ENCODE measurements at regions not wholly inside any gene's neighbourhood (a gene's known extent, or its start where the extent isn't known, plus 50 kb on each side); places are given as distances from the start of the nearest gene placed in this dataset.

DNA sequence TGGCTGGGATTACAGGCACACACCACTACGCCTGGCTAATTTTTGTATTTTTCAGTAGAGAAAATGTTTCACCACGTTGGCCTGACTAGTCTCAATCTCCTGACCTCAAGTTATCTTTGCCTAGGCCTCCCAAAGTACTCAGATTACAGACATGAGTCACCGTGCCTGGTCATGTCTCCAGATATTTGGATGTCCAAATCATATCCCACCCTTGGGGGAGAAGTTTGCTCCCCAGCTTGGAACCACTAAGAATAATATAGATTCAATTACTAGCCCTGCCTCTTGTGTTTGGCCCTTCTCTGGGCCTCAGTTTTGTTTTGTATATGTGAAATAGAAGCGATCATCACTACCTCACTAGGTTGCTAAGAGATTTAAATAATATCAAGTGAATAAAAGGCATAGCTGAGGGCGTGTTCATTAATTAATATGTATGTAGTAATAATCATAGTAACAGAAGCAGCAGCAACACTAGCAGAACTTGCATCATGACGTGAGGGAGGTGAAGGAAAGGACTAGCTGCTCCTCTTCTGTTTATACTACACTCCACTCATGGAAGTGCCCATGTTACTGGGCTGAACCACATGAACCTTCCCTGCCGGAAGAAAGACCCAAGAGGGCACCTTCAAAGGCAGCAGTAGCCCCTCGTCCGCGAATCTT, 253.6 kb upstream of the XYLT1 start:
- DNase-seq, result no peak

GRCh38 chr16:17723531-17724134, 252.9 kb upstream of the XYLT1 start:
- DNase-seq, result no peak

GRCh38 chr16:17718495-17718894, 247.7 kb upstream of the XYLT1 start:
- no peak for DNase-seq

DNA sequence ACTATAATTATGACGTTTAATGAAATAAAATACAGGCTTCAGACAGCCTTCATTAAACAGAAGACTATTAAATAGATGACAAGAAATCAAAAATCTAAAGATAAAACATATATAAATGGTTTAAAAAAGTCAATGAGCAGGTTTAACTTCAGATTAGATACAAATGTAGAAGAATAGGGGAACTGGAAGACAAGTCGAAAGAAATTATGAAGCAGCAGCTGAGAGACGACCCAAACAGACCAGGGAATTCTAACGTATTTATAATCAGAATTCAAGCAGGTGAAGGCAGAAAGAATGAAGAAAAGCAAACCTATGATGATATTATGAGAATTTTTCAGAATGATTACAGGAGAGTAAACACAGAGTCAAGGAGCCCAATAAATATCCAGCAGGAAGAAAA, 235.1 kb upstream of the XYLT1 start:
- no peak for DNase-seq

DNA sequence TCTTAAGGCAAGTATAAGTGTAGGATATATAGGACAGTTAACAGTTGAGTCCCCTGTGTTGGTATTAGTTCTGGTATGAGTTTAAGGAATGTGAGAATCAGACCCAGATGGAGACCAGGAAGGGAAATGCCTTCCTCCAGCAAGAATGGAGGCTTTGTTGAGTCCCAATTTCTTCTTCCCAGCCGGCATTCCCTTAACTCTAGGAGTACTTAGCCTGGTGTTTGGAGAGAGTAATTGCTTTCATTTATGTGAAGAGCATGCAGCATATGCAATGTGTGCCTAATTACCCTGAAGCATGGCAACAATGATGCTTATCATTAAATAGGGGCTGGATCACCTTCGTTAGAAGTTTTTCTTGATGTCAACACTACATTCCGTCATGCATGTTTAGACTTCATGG, 225.9 kb upstream of the XYLT1 start:
- DNase-seq, result no peak

- no peak for DNase-seq
These were observed 221.7 kb upstream of the XYLT1 start for GRCh38 chr16:17692484-17692883.

GRCh38 chr16:17691899-17692176, 221.1 kb upstream of the XYLT1 start:
- no peak for DNase-seq

GRCh38 chr16:17691106-17691898, 220.5 kb upstream of the XYLT1 start:
- no peak for DNase-seq

- DNase-seq, result no peak
These were observed 214.7 kb upstream of the XYLT1 start for GRCh38 chr16:17685447-17685846.

- DNase-seq, result no peak
These were observed 212.5 kb upstream of the XYLT1 start for GRCh38 chr16:17683281-17683680.

DNA sequence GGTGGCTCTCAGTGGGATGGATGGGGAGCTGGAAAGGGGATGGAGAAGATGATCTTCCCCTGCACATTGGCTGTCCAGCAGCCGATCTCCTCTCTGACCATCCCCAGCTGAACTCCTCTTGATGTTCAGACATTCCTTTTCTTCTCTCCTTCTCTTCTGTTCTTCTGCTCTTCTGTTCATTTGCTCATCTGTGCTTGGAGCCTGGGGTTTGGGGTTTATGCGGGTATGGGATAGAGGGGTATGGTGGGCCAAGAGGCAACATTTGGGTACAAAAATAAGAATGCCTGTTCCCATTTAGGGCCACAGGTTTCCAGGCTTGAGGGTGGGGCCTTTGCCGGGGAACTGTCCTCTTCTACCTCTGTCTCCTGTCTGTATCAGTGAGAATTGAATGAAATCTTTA, 205.4 kb upstream of the XYLT1 start:
- DNase-seq, result no peak

DNA sequence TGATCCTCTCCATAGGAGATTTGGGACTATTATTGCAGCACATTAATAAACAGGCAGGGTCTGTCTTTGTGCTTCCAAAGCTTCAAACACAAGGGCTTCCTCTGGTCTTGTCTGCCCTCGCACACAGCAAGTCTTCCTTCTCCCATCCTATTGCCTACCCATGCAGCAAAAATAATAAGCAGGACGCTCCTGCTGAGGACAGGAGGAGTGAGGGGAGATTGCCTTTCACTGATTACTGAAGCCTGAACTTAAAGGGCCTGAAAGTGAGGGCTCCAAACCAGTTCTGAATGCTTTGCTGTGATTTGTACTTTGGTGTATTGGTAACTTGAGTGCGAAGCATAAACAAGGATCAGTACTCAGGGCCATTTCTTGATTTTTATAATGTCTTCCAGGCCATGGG, 197.6 kb upstream of the XYLT1 start:
- no peak for DNase-seq

GRCh38 chr16:17666293-17666692, 195.5 kb upstream of the XYLT1 start:
- DNase-seq, result no peak

- no peak for DNase-seq
These were observed 188.1 kb upstream of the XYLT1 start for GRCh38 chr16:17658881-17659280.

GRCh38 chr16:17657045-17657444, 186.3 kb upstream of the XYLT1 start:
- no peak for DNase-seq

GRCh38 chr16:17654571-17654970, 183.8 kb upstream of the XYLT1 start:
- no peak for DNase-seq

GRCh38 chr16:17654142-17654541, 183.4 kb upstream of the XYLT1 start:
- DNase-seq, result no peak

- DNase-seq, result no peak
These were observed 177.4 kb upstream of the XYLT1 start for GRCh38 chr16:17647879-17648872.

GRCh38 chr16:17643935-17644334, 173.2 kb upstream of the XYLT1 start:
- DNase-seq, result no peak

DNA sequence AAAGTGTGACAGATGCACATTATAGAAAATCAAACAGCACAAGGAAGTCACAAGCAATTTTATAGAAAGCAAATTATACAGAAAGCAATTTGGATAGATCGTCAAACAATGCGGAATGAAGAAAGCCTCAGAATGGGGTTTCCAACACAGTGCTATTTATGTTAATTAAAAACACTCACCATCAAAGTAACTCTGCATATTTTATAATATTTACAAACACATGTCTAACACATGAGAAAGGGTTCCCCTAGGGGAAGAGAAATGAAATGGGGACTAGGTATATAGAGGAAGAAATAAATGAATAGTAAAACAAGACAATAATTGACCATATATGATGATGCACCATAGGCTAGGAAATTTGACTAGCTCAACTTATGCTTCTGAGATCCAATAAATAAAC, 171.2 kb upstream of the XYLT1 start:
- DNase-seq, result no peak

- DNase-seq, result no peak
These were observed 167.4 kb upstream of the XYLT1 start for GRCh38 chr16:17638134-17638533.

GRCh38 chr16:17635183-17635582, 164.4 kb upstream of the XYLT1 start:
- no peak for DNase-seq

All from CD4-positive, alpha-beta T cell treated with Interleukin-17A for 4 hours (primary cell).